ENCODE measurements at regions not wholly inside any gene's neighbourhood (a gene's known extent, or its start where the extent isn't known, plus 50 kb on each side); places are given as distances from the start of the nearest gene placed in this dataset.

- TF ChIP-seq CTCF (conservative IDR thresholded peaks at IDR 0.05; ENCODE audit: low read depth, low read length) (no peak), MAFK (IDR thresholded peaks at IDR 0.05; ENCODE audit: low read depth, low read length) (no peak), POLR2A (IDR thresholded peaks at IDR 0.05; ENCODE audit: low read depth, low read length) (no peak), MXI1 (IDR thresholded peaks at IDR 0.05; ENCODE audit: borderline replicate concordance, low read depth, low read length) (no peak), RFX5 (IDR thresholded peaks at IDR 0.05; ENCODE audit: low read depth, low read length) (no peak), CEBPB (IDR thresholded peaks at IDR 0.05; ENCODE audit: low read depth, low read length) (no peak), SMC3 (IDR thresholded peaks at IDR 0.05; ENCODE audit: low read depth, low read length) (no peak), RAD21 (IDR thresholded peaks at IDR 0.05; ENCODE audit: low read length) (no peak), RCOR1 (IDR thresholded peaks at IDR 0.05; ENCODE audit: insufficient replicate concordance, low read length) (no peak), MAZ (IDR thresholded peaks at IDR 0.05; ENCODE audit: borderline replicate concordance, low read depth, low read length) (no peak), CHD1 (IDR thresholded peaks at IDR 0.05; ENCODE audit: low read depth, low read length) (no peak)
- TF ChIP-seq, protein P1, sequence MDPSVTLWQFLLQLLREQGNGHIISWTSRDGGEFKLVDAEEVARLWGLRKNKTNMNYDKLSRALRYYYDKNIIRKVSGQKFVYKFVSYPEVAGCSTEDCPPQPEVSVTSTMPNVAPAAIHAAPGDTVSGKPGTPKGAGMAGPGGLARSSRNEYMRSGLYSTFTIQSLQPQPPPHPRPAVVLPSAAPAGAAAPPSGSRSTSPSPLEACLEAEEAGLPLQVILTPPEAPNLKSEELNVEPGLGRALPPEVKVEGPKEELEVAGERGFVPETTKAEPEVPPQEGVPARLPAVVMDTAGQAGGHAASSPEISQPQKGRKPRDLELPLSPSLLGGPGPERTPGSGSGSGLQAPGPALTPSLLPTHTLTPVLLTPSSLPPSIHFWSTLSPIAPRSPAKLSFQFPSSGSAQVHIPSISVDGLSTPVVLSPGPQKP (IDR thresholded peaks at IDR 0.05; ENCODE audit: borderline replicate concordance, low read depth, low read length), result no peak
Measured at GRCh38 chr1:185450917-185451316, 133.9 kb upstream of the IVNS1ABP start.

Measured in IMR-90 (cell line).